MCF 10A (cell line): ENCODE measurements at regions not wholly inside any gene's neighbourhood (a gene's known extent, or its start where the extent isn't known, plus 50 kb on each side); places are given as distances from the start of the nearest gene placed in this dataset.

Experiments
- BruUV-seq: library from RNA; stranded (reverse); fragments of 400-500 nt; replicated peaks from 2 replicates; lab custom pipeline; 2021; lab: Mats Ljungman, UMichigan
- CTCF ChIA-PET: fragments of 300-600 bp; sonication (Branson Sonifier 250); formaldehyde crosslinking; extraction: SDS; loops from one replicate; lab custom pipeline; 2021; ENCODE audit warnings: antibody characterized with exemption, inconsistent platforms; lab: Yijun Ruan, JAX
- POLR2A ChIA-PET: fragments of 300-600, 350-650 bp; sonication (Branson Sonifier 250); formaldehyde crosslinking; extraction: SDS; loops from one replicate; lab custom pipeline; 2020; ENCODE audit warnings: antibody characterized with exemption, inconsistent platforms; lab: Yijun Ruan, JAX
- DNase-seq: peaks from one replicate; pipeline ENCODE4 v3.0.0-alpha.2; 2018; ENCODE audit not compliant: unreplicated experiment
- H3K27ac Mint-ChIP-seq: one replicate; pipeline ENCODE4 v1.8.0; 2022; ENCODE audit warnings: mild to moderate bottlenecking, low read depth, mixed read lengths; ENCODE audit not compliant: unreplicated experiment
- H3K27me3 Mint-ChIP-seq: one replicate; pipeline ENCODE4 v1.8.0; 2022; ENCODE audit warnings: mixed read lengths; ENCODE audit not compliant: insufficient read depth, unreplicated experiment
- H3K36me3 Mint-ChIP-seq: one replicate; pipeline ENCODE4 v1.8.0; 2022; ENCODE audit warnings: mild to moderate bottlenecking, moderate library complexity, mixed read lengths; ENCODE audit not compliant: insufficient read depth, unreplicated experiment
- H3K4me1 Mint-ChIP-seq: one replicate; pipeline ENCODE4 v1.8.0; 2022; ENCODE audit warnings: mixed read lengths; ENCODE audit not compliant: insufficient read depth, unreplicated experiment
- H3K4me3 Mint-ChIP-seq: one replicate; pipeline ENCODE4 v1.8.0; 2022; ENCODE audit warnings: mild to moderate bottlenecking, moderate library complexity, mixed read lengths; ENCODE audit not compliant: unreplicated experiment
- H3K9me3 Mint-ChIP-seq: one replicate; pipeline ENCODE4 v1.8.0; 2022; ENCODE audit warnings: mixed read lengths; ENCODE audit not compliant: unreplicated experiment
- intact Hi-C: fragments of 100-400 bp; cut with micrococcal nuclease; formaldehyde crosslinking; loops from 2 replicates; pipeline ENCODE4 v1.14.1; 2022
- TF ChIP-seq, protein P1 (sequence below): fragments of 200-600 bp; IDR thresholded peaks from one replicate; pipeline ENCODE4 v1.8.0; 2022; ENCODE audit warnings: antibody characterized with exemption, mild to moderate bottlenecking; ENCODE audit not compliant: unreplicated experiment

- ChIA-PET CTCF (interaction anchor here (0.7 kb wide), 1 partner anchor 158 kb away, joined by 3 read pairs; no protein-coding TSS in a partner anchor), POLR2A (no interaction called here)
- TF ChIP-seq, protein P1, sequence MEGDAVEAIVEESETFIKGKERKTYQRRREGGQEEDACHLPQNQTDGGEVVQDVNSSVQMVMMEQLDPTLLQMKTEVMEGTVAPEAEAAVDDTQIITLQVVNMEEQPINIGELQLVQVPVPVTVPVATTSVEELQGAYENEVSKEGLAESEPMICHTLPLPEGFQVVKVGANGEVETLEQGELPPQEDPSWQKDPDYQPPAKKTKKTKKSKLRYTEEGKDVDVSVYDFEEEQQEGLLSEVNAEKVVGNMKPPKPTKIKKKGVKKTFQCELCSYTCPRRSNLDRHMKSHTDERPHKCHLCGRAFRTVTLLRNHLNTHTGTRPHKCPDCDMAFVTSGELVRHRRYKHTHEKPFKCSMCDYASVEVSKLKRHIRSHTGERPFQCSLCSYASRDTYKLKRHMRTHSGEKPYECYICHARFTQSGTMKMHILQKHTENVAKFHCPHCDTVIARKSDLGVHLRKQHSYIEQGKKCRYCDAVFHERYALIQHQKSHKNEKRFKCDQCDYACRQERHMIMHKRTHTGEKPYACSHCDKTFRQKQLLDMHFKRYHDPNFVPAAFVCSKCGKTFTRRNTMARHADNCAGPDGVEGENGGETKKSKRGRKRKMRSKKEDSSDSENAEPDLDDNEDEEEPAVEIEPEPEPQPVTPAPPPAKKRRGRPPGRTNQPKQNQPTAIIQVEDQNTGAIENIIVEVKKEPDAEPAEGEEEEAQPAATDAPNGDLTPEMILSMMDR = no peak
- DNase-seq = no peak
- no peaks in the 10 kb centered on the region for H3K9me3 Mint-ChIP-seq
- no peaks in the 10 kb centered on the region for H3K36me3 Mint-ChIP-seq
- H3K27ac Mint-ChIP-seq = no peak overlapping the region
- no TSS peak for BruUV-seq
- intact Hi-C loops = no loop called here
- peaks cover 4% of the 10 kb centered on the region for H3K4me1 Mint-ChIP-seq
- H3K4me3 Mint-ChIP-seq = no peak overlapping the region
- H3K27me3 Mint-ChIP-seq = no peaks in the 10 kb centered on the region
These were observed 1430.4 kb upstream of the LRRTM1 start for GRCh38 chr2:81734981-81735380.

DNA sequence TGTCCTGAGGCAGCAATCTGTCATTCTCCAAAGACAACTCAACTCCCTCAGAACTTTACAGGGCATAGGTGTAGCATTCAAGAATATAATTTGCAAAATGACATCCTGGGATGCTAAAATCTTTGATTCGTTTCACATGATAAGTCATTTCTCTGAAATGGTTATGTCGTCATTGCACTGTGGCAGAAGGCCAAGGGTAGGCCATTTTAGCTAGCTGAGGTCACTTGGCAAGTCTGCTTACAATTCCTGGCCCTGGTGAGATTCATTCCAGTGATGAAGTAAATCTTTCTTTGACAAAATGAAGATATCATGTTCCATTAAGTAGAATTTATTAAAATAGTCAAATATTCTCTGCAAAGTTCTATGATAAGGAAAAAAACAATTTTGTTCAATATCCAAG lies 1410.3 kb upstream of the LRRTM1 start:
- Mint-ChIP-seq H3K36me3 (no peaks in the 10 kb centered on the region), H3K27ac (no peak overlapping the region), H3K4me3 (no peak overlapping the region), H3K27me3 (no peaks in the 10 kb centered on the region), H3K4me1 (no peaks in the 10 kb centered on the region), H3K9me3 (peaks cover 6% of the 10 kb centered on the region)
- intact Hi-C loops = no loop called here
- ChIA-PET POLR2A (interaction anchor here (0.6 to 0.7 kb wide), 2 partner anchors 63 to 83 kb away, joined by 3 to 4 read pairs; no protein-coding TSS in a partner anchor), CTCF (interaction anchor here (0.6 to 1.0 kb wide), 3 partner anchors 37 to 402 kb away, joined by 3 to 5 read pairs (median 3); no protein-coding TSS in a partner anchor)
- no TSS peak for BruUV-seq
- peak; percentile 8 for DNase-seq
- TF ChIP-seq, protein P1 = no peak

GRCh38 chr2:81706856-81707255 lies 1402.3 kb upstream of the LRRTM1 start:
- H3K27ac Mint-ChIP-seq = no peak overlapping the region
- intact Hi-C loops = no loop called here

GRCh38 chr2:81703831-81704230 lies 1399.3 kb upstream of the LRRTM1 start:
- BruUV-seq = no TSS peak
- ChIA-PET CTCF (interaction anchor here (1.1 to 1.5 kb wide), 2 partner anchors 379 to 380 kb away, joined by 3 to 5 read pairs; no protein-coding TSS in a partner anchor), POLR2A (no interaction called here)
- intact Hi-C loops = no loop called here
- H3K27ac Mint-ChIP-seq = no peak overlapping the region
- H3K4me1 Mint-ChIP-seq = peaks cover 9% of the 10 kb centered on the region
- DNase-seq = no peak
- H3K27me3 Mint-ChIP-seq = no peaks in the 10 kb centered on the region
- no peak overlapping the region for H3K4me3 Mint-ChIP-seq
- TF ChIP-seq, protein P1 = no peak
- no peaks in the 10 kb centered on the region for H3K36me3 Mint-ChIP-seq
- no peaks in the 10 kb centered on the region for H3K9me3 Mint-ChIP-seq

More at GRCh38 chr2:81706856-81707255, 1402.3 kb upstream of the LRRTM1 start:
- POLR2A ChIA-PET = no interaction called here
- H3K36me3 Mint-ChIP-seq = no peaks in the 10 kb centered on the region
- DNase-seq = no peak
- H3K4me3 Mint-ChIP-seq = no peak overlapping the region
- peaks cover 9% of the 10 kb centered on the region for H3K4me1 Mint-ChIP-seq
- H3K9me3 Mint-ChIP-seq = no peaks in the 10 kb centered on the region
- no TSS peak for BruUV-seq
- no peaks in the 10 kb centered on the region for H3K27me3 Mint-ChIP-seq
- TF ChIP-seq, protein P1 = no peak
- CTCF ChIA-PET = no interaction called here
